ENCODE measurements at regions not wholly inside any gene's neighbourhood (a gene's known extent, or its start where the extent isn't known, plus 50 kb on each side); places are given as distances from the start of the nearest gene placed in this dataset.
"Not testable (repeated sequence)": the region's sequence is repeated elsewhere in the genome, so short reads cannot be mapped to it uniquely, and the experiment has no call there.

GRCh38 chr10:52558090-52558489 is 214.5 kb downstream of the MBL2 start:
- no peak for DNase-seq

- DNase-seq = no peak
Observed at GRCh38 chr10:52561322-52561721, 211.3 kb downstream of the MBL2 start.

DNA sequence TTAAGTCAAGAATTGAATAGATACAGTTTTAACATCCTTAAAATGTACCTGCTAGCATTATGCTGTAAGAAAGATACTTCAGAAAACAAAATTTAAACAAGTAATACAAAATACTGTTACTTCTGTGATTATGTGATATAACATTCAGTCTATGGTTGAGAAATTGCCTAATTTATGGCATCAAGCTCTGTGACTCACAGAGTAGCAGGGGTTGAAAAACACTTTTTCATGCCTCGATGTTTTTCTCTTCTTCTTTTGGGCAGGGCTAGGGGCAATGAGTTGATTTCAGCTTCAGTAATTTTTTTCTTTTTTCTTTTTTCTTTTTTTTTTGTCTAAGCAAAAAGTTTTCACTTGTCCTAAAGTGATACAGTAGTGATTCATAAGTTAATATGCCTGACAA is 209.2 kb downstream of the MBL2 start:
- DNase-seq = no peak

DNA sequence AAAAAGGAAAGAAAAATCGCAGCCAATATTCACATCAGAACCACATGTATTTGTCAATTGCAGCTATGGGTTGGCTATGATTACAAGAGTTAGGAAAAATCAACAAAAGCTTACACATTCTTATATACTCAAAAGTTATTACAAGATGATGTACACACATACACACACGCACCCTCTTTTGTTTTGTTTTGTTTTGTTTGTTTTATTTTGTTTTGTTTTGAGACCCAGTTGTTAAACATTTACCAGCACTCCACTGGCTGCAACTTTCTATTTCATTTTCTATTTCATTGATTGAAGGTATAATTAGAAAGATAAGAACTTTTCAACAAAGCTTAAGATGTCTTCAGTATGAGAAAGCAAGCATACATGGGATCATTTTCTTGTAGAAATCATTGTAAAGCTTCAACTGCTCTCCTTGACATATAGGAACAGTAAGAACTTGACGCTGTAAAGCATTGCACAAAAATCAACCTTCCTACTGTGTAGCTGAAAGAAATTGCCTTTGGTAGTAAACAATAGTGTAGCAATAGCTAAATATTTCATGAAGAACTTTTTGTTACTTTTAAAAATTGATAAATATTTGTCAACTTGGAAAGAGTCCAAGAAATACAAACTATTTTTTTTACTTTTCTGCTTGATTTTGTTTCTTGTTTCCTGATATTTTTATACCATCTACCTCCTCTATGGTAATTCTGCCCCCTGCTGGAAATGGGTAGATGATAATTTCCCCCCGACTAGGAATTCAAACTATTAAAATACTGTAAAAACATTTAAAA is 205.9 kb downstream of the MBL2 start:
- no peak for DNase-seq

DNA sequence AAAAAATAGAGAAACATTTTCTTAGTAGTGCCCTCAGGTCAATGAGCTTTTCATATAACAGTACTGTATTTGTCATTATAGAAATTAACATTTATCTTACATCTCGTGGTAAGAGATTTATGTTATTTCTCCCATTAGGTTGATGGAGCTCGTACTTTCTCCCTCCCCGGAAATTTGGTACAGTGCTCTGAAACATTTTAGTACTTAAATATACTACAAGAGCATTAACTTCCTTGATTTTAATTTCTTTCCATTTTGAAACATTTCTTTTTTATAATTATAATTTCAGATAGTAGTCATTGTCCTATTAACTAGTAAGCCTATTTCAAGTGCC is 205.4 kb downstream of the MBL2 start:
- no peak for DNase-seq

DNA sequence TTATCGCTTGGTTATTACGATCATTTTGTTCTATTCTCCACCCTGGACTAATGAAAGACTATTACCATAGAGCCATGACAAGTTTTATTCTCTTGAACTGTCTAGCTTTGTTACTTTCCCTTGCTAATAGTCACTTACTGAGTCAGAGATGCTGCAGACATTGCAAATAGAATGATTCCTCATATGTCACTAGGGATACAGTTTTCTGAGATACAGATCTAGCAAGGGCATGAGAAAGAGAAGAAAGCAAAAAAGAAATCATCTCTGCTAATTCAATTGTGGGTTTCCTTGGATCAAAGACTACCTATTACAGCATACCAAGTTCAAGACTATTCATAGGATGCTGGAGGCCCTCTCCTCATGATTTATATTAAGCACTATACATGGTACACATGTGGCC is 204.3 kb downstream of the MBL2 start:
- DNase-seq = no peak

GRCh38 chr10:52570490-52570889 is 202.1 kb downstream of the MBL2 start:
- DNase-seq = no peak

DNA sequence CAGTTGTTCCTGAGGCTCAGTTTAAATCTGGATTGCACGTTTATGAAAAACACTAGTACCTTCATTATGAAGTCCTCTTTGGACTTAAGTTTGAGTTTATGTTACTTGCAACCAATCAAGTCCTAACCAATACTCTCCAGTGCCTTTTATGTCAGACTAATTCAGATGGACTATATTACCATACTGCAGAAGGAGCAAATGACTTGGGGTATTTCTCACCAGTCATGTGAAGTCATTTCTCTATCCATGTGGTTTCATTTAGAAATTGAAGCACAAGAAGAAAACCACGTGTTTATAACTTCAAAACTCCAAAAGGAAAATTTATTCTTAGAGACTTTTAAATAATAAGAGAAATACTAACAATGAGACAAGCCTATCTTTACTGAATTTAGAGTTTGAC is 201.6 kb downstream of the MBL2 start:
- no peak for DNase-seq

- DNase-seq = no peak
Observed at GRCh38 chr10:52571516-52572182, 200.9 kb downstream of the MBL2 start.

- no peak for DNase-seq
Observed at GRCh38 chr10:52573347-52573746, 199.2 kb downstream of the MBL2 start.

DNA sequence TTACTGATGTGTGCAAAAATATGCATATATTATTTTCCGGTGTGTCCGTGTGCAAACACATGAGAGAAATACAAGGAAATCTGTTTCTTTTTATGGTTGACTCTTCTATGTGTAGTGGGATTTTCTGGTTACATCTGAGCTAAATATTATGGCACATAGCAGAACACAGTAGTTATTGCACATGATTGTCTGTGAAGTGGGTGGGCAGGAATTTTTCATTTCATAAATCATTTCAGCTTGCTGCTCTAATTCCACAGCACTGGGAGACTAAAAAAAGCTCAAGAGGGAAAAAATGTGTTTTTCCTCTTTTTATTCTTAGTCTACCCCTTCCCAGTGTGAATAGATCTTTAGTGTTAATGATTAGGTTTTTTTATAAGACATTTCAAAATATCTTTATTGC is 197.9 kb downstream of the MBL2 start:
- DNase-seq = no peak

- DNase-seq = no peak
Observed at GRCh38 chr10:52577047-52577446, 195.5 kb downstream of the MBL2 start.

DNA sequence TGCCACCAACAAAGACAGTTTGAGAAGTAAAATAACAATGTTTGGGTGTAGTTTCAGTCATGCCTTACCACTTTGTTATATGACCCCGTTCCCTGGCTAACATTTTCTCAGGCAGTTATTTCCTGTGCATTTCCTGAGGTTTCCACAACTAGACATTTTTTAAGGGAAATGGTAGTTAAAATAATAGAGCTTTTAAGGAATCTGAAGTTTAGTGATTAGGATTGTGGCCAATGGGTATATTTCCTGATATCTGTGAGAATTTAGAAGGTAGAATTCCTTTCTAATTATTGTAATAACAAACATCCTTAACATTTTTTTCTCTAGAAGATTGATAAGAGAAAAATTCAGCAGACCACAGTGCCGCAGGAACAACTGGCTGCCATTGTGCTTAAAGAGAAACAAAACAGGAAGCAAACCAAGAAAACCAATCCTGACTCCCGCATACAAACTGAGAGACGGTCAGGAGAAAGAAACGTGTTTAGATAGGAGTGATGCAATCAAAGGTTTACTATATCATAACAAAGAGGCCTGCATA is 193.6 kb downstream of the MBL2 start:
- DNase-seq = no peak

DNA sequence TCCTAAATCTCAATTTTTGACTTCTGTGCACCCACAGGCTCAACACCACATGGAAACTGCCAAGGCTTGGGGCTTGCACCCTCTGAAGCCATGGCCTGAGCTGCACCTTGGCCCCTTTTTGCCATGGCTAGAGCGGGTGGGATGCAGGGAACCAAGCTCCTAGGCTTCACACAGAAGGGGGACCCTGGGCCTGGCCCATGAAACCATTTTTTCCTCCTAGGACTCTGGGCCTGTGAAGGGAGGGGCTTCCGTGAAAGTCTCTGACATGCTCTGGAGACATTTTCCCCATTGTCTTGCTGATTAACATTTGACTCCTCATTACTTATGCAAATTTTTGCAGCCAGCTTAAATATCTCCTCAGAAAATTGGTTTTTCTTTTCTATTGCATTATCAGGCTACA is 190.9 kb downstream of the MBL2 start:
- not testable (repeated sequence) for DNase-seq

DNA sequence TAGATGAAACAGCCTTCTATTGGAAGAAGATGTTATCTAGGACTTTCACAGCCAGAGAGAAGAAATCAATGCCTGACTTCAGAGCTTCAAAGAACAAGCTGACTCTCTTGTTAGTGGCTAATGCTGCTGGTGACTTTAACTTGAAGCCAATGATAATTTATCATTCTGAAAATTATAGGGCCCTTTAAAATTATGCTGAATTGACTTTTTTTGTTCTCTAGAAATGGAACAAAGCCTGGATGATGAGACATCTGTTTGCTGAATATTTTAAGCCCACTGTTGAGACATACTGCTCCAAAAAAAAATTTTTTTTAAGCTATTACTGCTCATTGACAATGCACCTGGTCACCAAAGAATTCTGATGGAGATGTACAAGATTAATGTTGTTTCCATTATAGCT is 189.2 kb downstream of the MBL2 start:
- no peak for DNase-seq

DNA sequence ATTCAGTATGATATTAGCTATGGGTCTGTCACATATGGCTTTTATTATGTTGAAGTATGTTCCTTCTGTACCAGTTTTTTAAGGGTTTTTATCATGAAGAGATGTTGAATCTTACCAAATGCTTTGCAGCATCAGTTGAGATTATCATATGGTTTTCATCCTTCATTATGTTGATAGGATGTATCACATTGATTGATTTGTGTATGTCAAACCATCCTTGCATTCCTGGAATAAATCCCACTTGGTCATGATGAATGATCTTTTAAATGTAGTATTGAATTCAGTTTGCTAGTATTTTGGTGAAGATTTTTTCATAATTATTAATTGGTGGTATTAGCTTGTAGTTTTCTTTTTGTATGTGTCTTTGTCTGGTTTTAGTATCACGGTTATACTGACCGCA is 185.9 kb downstream of the MBL2 start:
- no peak for DNase-seq

DNA sequence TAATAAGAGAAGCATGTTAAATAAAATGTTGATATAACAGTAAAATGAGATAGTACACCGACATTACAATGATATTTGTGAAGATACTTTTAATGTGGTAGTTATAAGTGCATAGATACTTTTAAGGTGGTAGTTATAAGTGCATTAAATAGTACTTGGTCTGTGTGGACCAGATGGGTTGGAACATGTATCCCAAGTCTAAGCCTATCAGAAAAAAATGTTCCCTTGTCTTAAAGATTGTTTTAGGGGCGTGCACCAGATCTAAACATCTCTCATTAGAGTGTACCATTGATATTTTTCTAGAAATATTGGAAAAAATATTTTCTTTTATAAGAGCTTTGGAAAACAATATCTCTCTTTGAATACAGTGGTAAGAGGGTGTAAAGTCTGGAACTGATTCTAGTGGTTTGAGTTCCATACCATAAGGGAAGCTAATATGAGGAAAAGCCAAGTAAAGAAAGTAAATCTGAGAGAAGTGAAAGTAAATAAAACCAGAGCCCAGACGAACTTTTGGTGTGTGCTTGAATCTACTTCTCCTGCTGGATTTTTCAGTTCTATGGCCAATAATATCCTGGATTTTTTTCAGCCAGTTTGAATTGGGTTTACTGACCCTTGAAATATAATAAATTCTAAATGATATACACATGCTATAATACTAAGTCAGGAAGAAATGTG is 175.3 kb downstream of the MBL2 start:
- no peak for DNase-seq

DNA sequence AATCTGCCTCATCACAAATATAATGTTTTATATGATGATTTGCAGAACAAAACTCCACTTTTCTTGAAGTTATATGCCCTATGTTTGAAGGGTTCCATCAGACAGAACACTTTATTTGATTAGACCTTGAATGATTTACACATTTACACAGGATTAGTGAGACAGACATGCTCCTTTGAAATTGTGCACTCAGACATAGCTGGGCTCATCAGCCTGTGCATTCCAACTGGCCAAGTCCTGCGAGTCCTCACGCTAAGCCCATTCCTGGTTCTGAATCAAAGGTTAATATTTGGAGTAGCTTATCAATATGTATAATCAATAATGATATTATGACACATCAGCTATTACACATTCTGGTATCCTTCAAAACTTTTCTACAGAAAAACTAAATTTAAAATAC is 173.6 kb downstream of the MBL2 start:
- DNase-seq = no peak

DNA sequence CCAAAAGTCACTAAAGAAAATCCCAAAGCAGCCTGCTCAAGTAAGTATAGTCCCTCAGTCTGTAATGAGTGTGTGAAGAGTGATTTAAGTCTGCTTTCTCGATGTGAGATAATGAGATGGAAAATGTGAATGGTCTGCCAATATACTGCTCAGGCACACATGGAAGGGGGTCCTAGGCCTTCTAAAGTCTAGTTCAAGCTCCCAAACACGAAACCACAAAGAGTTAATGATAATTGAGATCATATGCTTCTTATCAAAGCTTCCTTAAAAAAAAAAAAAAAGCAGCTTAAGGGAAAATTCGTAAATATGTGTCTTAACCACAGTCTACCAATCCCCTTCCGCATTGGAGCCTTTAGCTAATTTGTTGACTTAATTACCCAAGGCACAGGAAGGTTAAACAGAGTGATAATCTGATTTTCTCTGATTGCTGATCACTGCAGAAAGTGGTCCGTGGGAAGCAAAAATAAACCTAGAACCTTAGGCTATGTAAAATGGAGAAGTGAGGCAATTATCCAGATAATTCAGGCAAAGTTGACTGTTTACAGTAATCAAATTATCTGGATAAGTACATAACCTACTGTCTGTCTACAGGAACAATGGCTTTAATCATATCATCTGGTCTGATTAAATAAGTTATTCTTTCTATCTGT is 172.9 kb downstream of the MBL2 start:
- DNase-seq = no peak

- DNase-seq = not testable (repeated sequence)
Observed at GRCh38 chr10:52604131-52604530, 168.5 kb downstream of the MBL2 start.

DNA sequence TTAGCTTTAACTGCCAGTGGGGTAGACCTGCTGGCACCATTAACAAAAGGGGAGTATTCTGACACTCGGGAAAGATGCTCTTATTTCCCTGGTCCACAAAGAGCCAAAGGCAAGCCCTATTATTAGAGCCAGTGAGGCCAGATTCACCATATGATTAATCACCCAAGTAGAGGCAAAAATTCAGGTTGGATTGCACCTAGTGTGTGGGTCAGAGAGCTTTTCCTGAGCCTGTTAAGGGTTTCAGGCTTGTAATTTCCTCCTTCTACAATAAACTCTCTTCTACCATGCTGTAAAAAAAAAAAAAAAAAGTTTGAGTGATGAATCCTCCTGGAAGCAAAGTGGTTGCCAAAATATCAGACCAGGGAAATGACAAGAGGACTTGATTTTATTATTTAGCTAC is 163.5 kb downstream of the MBL2 start:
- no peak for DNase-seq

DNA sequence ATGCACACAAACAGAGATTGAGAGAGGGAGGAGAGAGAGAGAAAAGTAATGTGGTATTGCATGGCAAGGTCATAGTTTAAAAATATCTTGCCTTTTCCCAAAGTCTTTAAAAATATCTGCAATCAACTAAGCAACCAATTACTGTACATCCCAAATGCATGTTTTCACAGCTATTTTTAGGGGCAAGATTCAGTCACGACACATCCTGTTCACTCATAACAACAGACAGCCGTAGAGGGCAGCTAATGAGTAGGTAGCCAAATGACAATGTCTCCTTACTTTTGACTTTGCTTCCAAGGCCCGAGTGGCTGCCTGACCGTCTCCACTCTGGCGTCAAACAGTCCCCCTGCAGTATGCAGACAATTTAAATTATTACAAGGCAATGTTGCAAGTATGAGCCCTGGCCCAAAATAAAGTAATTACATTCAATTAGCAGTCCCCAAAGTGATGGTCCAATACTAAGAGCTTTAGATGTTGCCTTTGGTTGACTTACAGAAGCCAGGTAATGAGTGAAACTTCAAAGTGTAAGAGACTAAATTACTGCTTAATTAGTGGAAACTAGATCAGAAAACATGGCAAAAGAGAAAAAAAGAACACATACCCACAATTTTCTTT is 162.9 kb downstream of the MBL2 start:
- no peak for DNase-seq

DNA sequence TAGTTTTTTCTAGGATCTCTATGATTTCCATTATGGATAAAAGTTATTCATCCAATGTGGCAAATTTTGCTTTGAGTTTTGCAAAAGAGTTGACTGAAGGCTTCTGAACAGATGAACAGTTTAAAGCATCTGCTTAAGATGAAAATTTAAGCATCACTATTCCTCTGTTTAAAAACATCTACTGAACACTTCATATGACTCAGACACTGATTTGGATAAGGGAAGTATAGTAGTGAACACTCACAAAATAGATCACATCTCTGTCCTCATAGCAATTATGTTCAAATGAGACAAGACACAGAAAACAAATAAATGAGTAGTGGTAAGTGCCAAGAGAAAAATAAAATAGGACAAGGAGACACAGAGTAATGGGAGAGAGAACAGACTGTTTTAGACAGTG is 157.3 kb downstream of the MBL2 start:
- DNase-seq = no peak

Measured in NCI-H1092 treated with DMSO at 0.1 percent for 48 hours (cell line).